CD4-positive, alpha-beta T cell treated with Interleukin-12 subunit alpha and Interleukin-12 subunit beta, for 1 hour (primary cell): ENCODE measurements at regions not wholly inside any gene's neighbourhood (a gene's known extent, or its start where the extent isn't known, plus 50 kb on each side); places are given as distances from the start of the nearest gene placed in this dataset.

Experiments
- DNase-seq: peaks from one replicate; pipeline ENCODE4 v3.0.0-alpha.2; 2020

DNA sequence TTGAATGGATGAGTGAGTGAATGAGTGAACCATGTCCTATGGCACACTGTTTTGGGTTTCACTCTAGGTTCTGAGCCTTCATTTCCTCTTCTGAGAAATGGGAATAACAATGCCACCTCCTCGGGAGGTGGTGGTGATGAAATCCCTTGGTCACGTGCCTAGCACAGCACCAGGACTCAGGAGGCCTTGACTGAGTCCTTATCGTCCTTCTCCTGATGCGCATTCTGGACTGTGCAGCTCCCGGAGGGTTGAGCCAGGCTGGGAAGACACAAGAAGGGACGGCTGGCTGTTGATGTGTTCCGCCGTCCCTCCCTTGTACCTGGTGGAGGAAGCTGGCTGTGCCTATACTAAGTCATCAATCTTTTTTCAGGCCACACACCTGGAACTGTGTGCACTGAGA lies 437.3 kb downstream of the ZNF521 start:
- no peak for DNase-seq

DNA sequence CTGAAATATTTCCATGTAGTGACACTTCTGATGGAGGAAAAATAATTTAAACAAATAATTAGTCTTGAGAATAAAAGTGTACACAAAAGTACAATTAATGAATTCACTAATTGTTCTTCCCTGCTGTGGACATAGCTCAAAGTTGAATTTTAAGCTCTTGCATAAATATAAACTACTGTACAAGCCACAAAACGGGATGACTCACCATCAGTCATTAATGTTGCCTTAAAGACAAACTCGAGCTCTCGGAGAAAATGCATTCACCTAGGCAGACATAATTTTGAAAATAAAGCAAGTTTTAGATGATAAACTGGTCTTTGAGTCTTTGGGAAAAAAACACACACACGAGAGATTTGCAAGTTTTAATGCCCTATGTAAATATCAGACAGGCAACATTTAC lies 436.4 kb downstream of the ZNF521 start:
- no peak for DNase-seq

DNA sequence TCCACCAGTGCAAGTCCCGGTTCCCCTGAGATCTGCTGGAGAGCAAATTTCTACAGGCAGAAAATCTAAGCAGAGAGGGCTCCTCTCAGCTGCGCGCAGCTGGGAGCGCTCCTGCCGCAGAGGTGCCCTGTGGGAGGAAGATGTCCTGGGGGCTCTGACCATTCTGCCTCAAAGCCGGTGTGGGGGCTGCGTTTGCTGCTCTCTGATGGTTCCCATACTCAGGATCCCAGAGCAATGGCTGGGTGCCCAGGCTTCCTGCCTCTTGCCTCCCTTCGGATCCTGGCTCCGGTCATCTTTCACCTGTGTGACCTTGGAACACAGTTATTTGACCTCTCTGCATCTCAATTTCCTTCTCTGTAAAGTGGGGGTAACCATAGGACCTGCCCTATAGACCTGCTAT lies 434.2 kb downstream of the ZNF521 start:
- DNase-seq: no peak

DNA sequence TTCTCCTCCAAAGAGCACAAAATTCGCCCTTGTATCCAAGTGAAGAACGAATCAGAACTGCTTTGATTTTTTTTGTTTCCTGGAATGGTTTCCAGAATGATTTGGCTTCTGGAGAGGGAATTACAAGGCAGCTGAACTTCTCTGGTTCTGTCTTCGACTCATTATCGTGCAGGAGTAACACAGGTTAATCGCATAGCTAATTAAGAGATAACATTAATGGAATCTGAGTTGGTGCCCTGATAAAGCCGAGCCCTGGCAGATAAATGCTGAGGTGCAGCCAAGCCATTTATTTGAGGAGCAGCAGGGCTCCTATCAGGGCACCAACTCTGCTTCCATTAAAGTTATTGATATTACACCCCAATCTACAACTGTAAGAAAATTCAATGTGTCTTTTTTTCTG lies 433.7 kb downstream of the ZNF521 start:
- DNase-seq: no peak

DNA sequence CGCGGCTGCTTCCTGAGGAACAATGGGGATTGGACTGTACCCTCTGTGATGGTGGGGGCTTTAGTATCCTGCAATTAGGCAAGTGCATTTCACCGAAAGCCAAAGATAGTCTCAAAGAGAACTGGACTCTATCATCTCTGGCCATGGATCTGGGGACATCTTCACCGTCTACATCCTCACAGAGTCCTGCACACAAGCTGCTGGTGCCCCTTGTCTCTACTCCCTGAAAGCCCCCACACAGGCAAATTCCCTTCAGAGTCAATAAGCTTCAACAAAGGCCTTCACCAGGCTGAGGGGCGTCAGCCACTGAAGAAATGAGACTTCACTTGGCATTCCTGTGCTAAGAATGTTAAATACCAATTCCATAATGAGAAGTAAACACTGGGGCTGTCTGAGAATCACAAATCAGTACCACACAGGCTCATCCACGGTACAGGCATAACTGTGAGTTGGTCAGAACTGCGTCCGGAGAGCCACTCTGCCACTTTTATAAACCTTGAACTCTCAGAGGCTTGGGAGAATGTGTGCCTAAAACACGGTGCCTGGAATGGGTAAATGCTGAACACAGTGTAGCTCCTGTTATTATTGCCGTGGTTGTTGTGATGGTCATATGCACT lies 432.7 kb downstream of the ZNF521 start:
- no peak for DNase-seq

DNA sequence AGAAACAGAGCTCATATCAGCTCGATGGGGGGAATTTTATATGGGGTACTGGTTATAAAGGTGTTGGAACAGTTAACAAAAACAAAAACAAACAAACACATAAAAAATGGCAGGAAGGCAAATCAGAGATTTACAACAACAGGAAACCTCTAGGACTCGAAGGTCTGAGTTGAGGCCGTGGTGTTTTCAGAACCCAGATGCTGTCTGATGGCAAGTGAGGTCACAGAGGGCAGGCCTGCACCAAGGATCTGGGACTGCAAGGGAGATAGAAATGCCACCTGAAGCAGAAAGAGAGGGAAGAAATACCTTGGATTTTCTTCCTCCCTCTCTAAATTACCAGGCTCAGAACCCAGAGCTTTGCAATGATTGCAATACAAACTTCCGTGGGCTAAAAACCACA lies 429.5 kb downstream of the ZNF521 start:
- DNase-seq: no peak

DNA sequence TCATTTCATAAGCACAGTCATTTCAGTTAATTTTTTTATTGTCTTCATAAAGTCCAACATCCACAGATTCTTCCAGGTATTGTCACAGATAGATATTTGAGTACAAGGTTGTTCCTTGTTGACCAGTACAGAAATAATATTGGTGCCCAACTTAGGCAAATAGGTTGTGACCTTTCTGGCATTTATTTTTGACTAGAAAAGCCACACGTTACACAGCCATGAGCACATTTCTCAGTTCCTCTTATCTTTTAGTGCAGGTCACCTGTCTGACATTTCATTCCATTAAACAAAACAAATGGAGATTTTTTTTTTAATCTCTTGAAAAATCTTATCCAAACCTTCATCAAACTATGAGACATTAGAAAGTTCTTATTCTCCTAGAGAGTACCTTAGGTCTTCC lies 428.8 kb downstream of the ZNF521 start:
- no peak for DNase-seq

DNA sequence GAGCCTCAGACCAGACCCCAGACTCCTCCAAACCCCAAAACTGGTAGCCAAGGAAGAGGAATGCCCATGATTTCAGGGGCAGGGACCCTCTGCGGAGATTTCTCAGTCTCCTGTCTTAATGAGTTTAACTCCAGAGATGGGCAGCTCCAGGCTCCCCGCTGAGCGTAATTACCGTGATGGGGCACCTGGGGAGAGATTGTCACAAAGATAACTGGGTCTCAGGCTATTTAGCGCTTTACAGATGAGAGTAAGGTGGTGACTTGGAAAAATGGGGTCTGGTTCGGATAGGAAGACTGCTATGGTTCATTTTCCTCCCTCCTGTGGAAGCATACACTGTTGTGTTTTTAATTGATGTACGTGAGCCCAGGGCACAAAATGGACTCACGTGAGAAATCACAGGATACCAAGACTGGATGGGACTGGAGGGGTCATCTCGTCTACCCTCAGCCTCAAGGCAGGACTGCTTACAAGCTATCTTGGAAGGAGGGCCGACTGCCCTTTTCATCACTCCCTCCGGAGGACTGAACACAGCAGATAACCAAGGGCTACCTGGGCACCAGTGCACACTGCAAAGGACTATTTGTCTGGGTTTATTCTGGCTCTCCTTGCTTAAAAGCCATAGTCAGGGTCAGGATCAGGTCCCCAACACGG lies 427.8 kb downstream of the ZNF521 start:
- DNase-seq: no peak

DNA sequence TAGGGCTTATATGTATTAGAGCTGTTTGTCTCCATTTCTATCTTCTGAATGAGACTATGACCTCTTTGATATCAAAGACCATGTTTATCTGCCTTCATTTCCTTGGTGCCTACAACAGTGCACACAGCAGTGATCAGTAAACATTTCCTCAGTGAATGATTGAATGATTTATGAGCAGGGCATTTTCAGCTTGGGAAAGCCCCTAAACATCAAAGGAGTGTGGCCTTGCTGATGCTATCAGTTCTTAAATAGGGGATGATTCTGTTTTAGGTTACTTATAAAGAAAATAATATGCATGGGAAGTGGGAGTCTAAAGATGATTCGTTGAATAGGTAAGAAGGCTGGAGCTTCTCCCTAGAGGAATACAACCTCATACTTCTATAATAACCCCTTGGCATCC lies 425.3 kb downstream of the ZNF521 start:
- DNase-seq: no peak

DNA sequence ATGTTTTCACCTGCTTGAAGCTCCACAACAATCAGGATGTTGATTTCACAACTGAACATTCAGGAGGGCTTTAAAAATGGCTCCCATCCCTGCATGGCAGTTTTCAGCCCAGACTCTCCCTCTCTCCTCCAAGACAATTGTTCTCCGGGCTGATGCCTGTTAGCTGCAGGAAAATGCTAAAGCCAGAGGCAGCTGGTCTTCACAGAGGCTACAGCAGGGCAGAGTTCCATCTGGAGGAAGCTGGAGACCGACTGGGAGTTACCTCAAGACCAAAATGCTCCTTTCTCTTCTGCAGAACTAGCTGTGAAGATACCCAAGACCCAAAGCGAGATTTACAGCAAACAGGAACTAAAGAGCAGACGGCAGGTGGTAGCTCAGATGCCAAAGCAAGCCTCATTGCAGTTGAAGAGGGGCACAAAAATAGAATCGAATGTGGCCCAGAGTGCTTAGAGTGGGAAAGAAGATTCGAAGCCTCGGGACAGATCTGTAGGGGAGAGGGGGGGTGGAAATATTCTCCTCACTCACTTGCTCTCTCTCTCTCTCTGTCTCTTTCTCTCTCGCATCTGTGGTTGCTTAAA lies 423.6 kb downstream of the ZNF521 start:
- DNase-seq: no peak

DNA sequence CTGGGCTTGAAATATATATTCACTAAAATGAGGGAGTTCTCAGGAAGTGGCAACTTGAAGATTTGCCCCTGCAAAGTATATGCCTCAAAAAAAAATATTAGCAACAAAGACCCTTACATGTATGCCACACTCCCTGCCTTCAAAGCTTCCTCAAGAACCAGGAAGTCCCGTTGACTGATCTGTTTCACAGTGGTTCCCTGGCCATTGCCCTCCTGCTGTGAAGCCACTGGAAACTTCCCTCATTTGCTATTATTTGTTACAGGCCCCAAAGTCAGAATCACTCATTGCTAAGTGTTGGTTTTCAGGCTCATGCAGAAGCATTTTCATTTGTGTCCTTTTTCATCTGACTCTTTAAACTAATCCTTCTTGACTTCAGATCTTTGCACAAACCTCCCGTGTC lies 421.5 kb downstream of the ZNF521 start:
- DNase-seq: no peak

DNA sequence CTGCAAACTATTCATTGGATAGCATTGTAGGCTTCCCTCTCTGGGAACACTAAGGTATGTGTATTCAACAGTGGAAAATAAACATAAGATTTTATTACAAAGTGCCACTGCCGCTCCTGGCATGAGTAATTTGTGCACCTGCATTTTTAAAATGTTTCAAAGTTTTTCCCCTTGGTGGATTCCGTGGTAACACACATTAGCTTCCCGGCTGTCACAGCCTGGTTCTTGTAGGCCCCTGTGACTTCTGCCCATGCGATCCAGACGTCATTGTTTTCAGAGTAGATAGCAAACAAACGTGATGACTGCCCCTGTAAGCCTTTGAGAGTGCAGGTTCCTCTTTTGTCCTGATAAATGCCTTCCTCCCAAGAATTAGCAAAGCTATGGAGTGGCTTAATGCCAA lies 421.0 kb downstream of the ZNF521 start:
- no peak for DNase-seq

DNA sequence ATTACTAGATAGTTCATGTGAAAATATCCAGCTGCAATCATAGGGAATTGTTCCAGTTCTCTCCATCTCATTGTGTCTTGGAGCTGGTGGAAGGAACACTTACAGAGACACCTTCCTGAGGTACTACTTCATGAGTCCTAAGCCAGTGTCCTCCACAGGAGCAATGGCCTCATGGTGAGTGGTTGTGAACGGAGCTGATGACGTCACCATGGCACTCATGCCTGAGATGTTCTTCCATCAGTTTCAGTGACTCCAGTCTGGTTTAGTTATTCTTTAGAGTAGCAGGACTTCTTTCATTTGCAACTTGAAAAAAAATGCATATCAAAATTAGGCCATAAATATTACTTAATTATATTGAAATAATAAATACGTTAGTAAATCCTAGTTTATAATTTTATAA lies 418.6 kb downstream of the ZNF521 start:
- no peak for DNase-seq

DNA sequence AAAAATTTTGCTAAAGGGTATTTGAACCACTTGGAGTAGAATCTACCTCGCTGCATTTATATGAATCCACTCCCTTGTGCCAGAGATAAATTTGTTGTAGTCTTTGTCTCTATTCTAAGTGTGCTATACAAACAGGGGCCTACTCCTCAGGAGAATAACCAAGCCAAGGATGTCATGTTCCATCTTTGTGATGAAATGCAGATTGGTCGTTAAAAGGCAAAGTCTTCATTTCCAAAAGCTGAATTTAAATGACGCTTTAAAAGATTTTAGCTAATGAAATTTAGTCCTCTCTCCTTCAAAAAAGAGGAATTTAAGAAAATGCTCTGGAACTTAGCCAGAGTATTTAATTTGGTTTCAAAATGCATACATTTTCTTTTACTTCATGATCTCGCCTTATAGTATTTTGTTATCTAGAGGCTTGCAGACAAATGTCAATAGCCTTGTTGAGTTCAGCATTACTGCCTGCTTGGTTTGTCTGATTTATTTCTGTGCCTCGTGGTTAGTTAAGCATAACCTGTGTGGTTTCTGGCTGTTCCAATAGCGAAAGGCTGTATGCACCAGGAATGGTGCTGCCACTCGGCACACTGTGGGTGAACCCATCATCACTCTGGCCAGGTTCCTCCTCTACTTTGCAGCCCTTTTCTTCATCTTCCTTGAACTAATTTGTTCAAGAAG lies 417.6 kb downstream of the ZNF521 start:
- no peak for DNase-seq

DNA sequence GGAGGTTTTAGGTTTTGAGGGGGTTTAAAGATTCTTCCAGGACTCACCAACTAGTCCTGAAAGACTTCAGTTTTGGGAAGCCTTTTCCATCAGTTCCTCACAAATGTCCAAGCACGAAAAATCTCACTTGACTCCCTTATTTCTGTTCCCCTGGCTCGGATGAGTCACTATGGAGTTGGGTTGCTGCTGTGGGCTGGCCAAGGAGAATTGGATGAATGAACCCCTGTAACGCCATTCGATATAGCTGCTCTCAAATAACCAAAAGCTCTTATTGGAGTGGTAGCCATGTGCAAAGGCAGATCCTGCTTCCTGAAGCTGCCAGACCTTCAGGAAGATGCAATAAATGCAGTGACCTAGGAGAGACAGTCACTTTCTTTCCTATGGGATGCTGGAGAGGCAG lies 417.0 kb downstream of the ZNF521 start:
- DNase-seq: no peak

DNA sequence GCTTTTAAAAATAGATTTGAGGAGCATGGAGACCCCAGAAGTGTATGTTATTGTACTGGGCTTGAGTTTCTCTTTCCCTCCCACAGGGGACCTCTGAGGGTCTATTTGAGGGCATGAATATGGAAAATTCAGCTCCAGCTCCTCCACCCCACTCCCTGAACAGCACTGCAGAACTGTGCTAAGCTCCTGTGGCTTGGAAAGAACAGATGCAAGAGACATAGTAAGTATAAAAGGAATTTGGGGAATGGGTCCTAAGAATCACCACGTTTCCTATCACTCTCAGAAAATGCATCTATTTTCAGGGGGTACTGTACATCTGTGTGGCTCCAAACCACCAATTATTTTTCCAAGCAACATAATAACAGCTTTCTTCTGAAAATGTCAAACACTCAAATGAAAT lies 416.1 kb downstream of the ZNF521 start:
- DNase-seq: no peak

DNA sequence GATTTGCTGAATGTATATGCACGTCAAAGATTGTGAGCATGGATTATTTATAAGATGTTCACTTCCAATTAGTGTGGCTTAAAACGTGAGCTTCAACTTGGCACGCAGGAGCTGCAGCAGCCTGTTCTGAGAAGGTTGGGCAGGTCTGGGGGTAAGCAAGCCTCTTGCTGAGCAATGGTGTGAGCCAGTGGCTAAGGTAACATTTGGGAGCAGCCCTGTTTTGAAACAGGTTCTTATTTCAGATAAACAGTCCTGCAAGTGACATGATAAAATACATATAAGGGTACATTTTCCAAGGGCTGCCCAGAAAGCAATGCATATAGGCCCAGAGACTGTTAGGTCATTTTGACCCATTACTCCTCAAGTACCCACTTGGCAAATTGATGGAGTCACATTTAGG lies 415.3 kb downstream of the ZNF521 start:
- no peak for DNase-seq

DNA sequence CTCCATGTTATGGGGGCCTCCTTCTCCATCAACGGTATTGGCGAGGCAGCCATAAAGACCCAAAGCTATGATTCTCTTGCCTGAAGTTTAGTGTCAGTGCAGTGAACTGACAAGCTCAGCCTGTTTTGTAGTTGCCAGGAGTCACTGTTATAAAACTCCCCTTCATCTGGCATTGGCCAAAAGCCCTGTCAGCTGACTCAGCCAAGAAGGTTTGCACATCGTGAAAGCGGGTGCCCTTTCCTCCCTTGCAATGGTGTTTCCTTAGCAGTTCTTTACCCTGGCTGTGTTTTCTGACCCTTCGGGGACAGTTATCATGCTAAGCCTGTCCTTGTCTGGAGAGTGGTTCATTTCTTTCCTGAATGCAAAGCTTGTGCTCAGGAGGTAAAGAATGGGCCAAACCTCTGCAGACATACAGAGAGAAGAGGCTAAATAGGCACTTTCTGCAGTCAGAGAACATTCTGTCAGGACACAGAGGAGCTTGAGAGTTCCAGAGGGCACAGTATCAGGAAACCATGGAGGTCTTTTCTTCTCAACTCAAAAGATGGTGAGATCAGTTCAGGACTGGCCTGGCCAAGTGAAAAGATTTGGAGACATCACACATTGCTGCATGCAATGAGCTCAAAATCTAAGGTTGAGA lies 414.2 kb downstream of the ZNF521 start:
- DNase-seq: no peak

DNA sequence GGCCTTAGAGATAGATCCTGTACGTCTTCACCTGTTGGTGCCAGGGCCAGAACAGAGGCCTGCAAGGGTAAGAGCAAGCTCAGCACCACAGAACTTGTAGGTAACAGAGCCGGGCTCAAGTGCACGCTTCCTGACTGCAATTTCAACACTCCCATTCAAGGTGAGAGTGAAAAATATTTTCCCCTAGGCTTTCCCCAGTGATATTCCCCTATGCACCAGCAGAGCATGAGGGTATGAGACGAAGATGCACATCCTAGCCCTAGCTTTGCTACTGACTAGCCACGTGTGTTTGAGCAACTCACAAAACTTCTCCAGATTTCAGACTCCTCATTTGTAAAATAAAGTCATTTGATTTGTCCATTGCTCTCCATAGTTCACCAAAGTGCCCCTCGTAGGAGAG lies 411.6 kb downstream of the ZNF521 start:
- DNase-seq: no peak

DNA sequence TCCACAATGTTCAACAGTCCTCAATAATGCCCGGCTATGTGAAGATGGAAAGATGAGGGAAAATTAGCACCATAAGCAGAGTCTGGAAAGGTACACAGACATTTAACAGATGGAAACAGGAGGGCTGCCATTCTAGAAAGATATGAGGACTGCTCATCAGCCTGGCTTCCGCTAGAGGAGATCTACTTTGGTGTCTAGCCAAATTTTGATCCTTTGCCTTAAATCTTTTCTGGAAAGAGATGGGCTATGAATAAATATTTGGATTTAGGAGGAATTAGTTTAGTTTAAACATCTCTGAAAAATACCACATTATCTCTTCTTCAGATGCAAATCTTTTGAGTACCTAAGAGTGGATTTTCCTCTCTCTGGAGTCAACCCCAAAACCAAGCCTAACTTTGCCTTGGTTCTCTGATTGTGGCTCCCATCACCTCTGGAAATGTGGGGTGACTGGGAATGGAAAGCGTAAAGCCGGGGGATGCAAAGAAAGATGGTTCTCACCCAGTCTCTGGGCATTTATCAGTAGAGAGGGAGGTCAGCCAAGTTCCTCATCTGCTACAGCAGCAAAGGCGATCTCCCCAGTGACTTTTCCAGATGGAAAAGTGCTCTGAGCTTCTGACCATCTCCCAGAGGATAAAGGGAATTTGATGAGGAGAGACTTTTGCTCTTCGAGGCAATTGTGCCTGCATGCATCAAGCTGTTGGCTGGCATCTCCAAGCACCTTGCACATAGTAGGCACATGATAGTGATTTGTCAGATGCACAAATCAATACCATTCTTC lies 410.6 kb downstream of the ZNF521 start:
- no peak for DNase-seq

DNA sequence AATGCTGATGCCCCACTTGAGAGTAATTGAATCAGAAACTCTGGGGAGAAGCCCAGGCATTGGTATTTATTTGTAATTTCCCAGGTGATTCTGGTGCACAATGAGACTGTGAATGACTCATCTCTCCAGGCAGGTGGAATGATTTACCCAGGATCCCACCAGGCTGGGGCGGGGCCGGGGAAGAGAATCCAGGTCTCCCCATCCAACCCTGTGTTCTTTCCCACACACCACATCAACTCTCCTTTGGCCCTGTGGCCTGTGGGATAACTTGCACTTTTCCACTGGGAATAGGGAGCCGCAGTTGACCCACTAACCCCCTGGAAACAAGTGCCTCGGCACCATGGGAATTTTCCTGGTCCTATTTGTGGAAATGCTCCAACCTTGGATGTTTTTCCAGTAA lies 409.8 kb downstream of the ZNF521 start:
- no peak for DNase-seq

DNA sequence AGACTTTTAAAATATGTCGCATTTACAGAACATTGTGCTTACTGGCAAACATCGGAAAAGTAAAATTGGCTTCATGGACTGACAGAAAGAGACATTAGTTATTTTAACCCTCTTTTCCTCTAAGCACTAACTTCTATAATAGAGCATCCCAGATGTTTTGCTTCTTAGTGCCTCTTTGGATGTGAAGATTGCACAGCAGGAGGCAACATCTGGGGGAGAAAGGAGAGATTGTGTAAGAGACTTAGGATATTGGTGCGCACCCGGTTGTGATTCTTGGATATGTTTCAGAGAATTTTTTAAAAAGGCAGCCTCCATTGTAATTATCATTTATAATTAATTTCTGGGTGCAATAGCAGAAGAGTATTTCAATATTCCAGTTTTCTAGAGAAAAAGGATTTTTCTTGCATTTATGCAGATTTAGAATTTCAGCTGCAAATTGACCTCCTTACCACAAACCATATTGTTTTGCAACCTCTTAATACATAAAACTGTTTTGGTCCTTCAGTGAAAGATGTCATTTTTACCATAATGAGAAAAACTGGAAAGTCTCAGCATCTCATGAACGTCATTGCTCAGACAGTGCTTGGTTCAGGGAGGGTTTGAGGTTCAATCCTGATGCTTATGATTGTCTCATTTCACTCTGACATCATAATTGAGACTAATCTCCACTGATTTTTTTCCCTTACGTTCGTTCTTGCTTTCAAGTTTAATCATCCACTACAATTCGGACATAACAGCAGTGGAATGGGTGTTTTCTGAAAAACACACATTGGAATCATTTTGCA lies 404.3 kb downstream of the ZNF521 start:
- DNase-seq: no peak
